IMR-90 (cell line): ENCODE measurements at regions not wholly inside any gene's neighbourhood (a gene's known extent, or its start where the extent isn't known, plus 50 kb on each side); places are given as distances from the start of the nearest gene placed in this dataset.

ENCODE experiments used
- ATAC-seq: fragments of 200-7000 bp; cut with Tn5 transposase; 2 replicates; pipeline ENCODE4 v1.9.1; 2020; ENCODE audit warnings: low read depth, mild to moderate bottlenecking, moderate library complexity
- BruUV-seq: library from RNA; stranded (reverse); fragments of 400-500 nt; replicated peaks from 2 replicates; lab custom pipeline; 2021; lab: Mats Ljungman, UMichigan
- CTCF ChIA-PET: fragments of 300-600 bp; formaldehyde crosslinking; extraction: SDS; loops from one replicate; lab custom pipeline; 2021; ENCODE audit warnings: antibody characterized with exemption; lab: Yijun Ruan, JAX
- POLR2A ChIA-PET: fragments of 300-600 bp; sonication (Branson Sonifier 250); formaldehyde crosslinking; loops from one replicate; lab custom pipeline; 2022; ENCODE audit warnings: antibody characterized with exemption; ENCODE audit not compliant: unreplicated experiment; lab: Charles Lee
- DNase-seq: peaks from one replicate; pipeline ENCODE4 v3.0.0; 2013
- H2AFZ ChIP-seq: replicated peaks from 2 replicates; pipeline ENCODE3; 2013; ENCODE audit warnings: low read length, mild to moderate bottlenecking; ENCODE audit not compliant: poor library complexity
- H2AK5ac ChIP-seq: 2 replicates; pipeline ENCODE4 v1.6.1; 2013; ENCODE audit warnings: low read depth, low read length, inconsistent platforms
- H2AK9ac ChIP-seq: replicated peaks from 2 replicates; pipeline ENCODE3; 2013; ENCODE audit warnings: mild to moderate bottlenecking, low read depth, low read length, moderate library complexity; ENCODE audit not compliant: poor library complexity
- H2BK120ac ChIP-seq: 2 replicates; pipeline ENCODE4 v1.6.1; 2013; ENCODE audit warnings: low read depth, low read length, inconsistent platforms
- H2BK15ac ChIP-seq: 3 replicates; pipeline ENCODE4 v1.6.1; 2013; ENCODE audit warnings: low read depth, low read length, inconsistent platforms
- H2BK20ac ChIP-seq: 2 replicates; pipeline ENCODE4 v1.6.1; 2013; ENCODE audit warnings: low read depth, mild to moderate bottlenecking, inconsistent platforms, low read length, moderate library complexity
- H2BK5ac ChIP-seq: 2 replicates; pipeline ENCODE4 v1.6.1; 2013; ENCODE audit warnings: mild to moderate bottlenecking, low read depth, low read length, inconsistent platforms; ENCODE audit not compliant: poor library complexity, severe bottlenecking
- H3K14ac ChIP-seq: replicated peaks from 2 replicates; pipeline ENCODE4 v1.6.1; 2013; ENCODE audit warnings: low read depth, low read length, inconsistent platforms
- H3K18ac ChIP-seq: 2 replicates; pipeline ENCODE4 v1.6.1; 2013; ENCODE audit warnings: low read depth, low read length, control low read depth
- H3K23ac ChIP-seq: 2 replicates; pipeline ENCODE4 v1.6.1; 2013; ENCODE audit warnings: low read depth, low read length, inconsistent platforms
- H3K27ac ChIP-seq: 2 replicates; pipeline ENCODE4 v1.5.1; 2013; ENCODE audit warnings: mild to moderate bottlenecking, control low read depth, low read length; ENCODE audit not compliant: insufficient read depth
- H3K27me3 ChIP-seq: 2 replicates; pipeline ENCODE4 v1.6.1; 2013; ENCODE audit warnings: low read length; ENCODE audit not compliant: control insufficient read depth, insufficient read depth
- H3K36me3 ChIP-seq: 2 replicates; pipeline ENCODE4 v1.6.1; 2013; ENCODE audit warnings: low read length, mixed read lengths; ENCODE audit not compliant: control insufficient read depth, insufficient read depth
- H3K4ac ChIP-seq: 2 replicates; pipeline ENCODE4 v1.6.1; 2013; ENCODE audit warnings: low read depth, low read length, inconsistent platforms
- H3K4me1 ChIP-seq: 2 replicates; pipeline ENCODE4 v1.6.1; 2013; ENCODE audit warnings: low read length, mixed read lengths; ENCODE audit not compliant: control insufficient read depth, insufficient read depth
- H3K4me2 ChIP-seq: 2 replicates; pipeline ENCODE4 v1.6.1; 2013; ENCODE audit warnings: low read depth, mild to moderate bottlenecking, control low read depth, low read length, moderate library complexity
- H3K4me3 ChIP-seq: 2 replicates; pipeline ENCODE4 v1.5.1; 2013; ENCODE audit warnings: low read depth, mild to moderate bottlenecking, control low read depth, low read length, moderate library complexity; ENCODE audit not compliant: insufficient read depth
- H3K56ac ChIP-seq: 2 replicates; pipeline ENCODE4 v1.6.1; 2013; ENCODE audit warnings: low read length, inconsistent platforms; ENCODE audit not compliant: insufficient read depth; ENCODE audit errors: extremely low read depth
- H3K79me1 ChIP-seq, 2 experiments: 2 replicates each; pipeline ENCODE4 v1.6.1; 2013; ENCODE audit warnings: low read length in 2 of 2, inconsistent platforms in 1 of 2, low read depth in 1 of 2
- H3K9ac ChIP-seq: 2 replicates; pipeline ENCODE4 v1.6.1; 2013; ENCODE audit warnings: low read depth, low read length, control low read depth
- H3K9me1 ChIP-seq: 2 replicates; pipeline ENCODE4 v1.6.1; 2013; ENCODE audit warnings: low read length, inconsistent platforms; ENCODE audit not compliant: insufficient read depth
- H3K9me3 ChIP-seq: 2 replicates; pipeline ENCODE4 v1.6.1; 2013; ENCODE audit warnings: low read length; ENCODE audit not compliant: control insufficient read depth, insufficient read depth
- H4K20me1 ChIP-seq: 2 replicates; pipeline ENCODE4 v1.6.1; 2013; ENCODE audit warnings: low read length, inconsistent platforms; ENCODE audit not compliant: insufficient read depth
- H4K5ac ChIP-seq: 2 replicates; pipeline ENCODE4 v1.6.1; 2013; ENCODE audit warnings: mild to moderate bottlenecking, low read depth, low read length, control low read depth
- H4K8ac ChIP-seq, 2 experiments: 2 replicates each; pipeline ENCODE4 v1.6.1; 2013; ENCODE audit warnings: low read depth in 2 of 2, low read length in 2 of 2, control low read depth in 1 of 2, inconsistent platforms in 1 of 2
- H4K91ac ChIP-seq: 2 replicates; pipeline ENCODE4 v1.6.1; 2013; ENCODE audit warnings: low read depth, low read length, inconsistent platforms; ENCODE audit not compliant: insufficient read depth
- BHLHE40 ChIP-seq: fragments of 150-350 bp; IDR thresholded peaks from 2 replicates; pipeline ENCODE4 v1.6.1; 2016; ENCODE audit warnings: mild to moderate bottlenecking, low read depth, low read length
- CEBPB ChIP-seq: IDR thresholded peaks from 2 replicates; pipeline ENCODE4 v1.6.1; 2012; ENCODE audit warnings: low read depth, low read length, improper control_type of control experiment
- CHD1 ChIP-seq: IDR thresholded peaks from 2 replicates; pipeline ENCODE4 v1.6.1; 2012; ENCODE audit warnings: low read depth, low read length, improper control_type of control experiment
- CTCF ChIP-seq: conservative IDR thresholded peaks from 2 replicates; pipeline ENCODE4 v1.5.1; 2012; ENCODE audit warnings: mild to moderate bottlenecking, low read depth, low read length, improper control_type of control experiment
- ELK1 ChIP-seq: fragments of 150-350 bp; IDR thresholded peaks from 2 replicates; pipeline ENCODE4 v1.6.1; 2016; ENCODE audit warnings: low read depth, mild to moderate bottlenecking, low read length, moderate library complexity, borderline replicate concordance
- FOS ChIP-seq: fragments of 150-350 bp; IDR thresholded peaks from 2 replicates; pipeline ENCODE4 v1.6.1; 2016; ENCODE audit warnings: low read depth, low read length
- MAZ ChIP-seq: IDR thresholded peaks from 2 replicates; pipeline ENCODE4 v1.6.1; 2012; ENCODE audit warnings: low read depth, mild to moderate bottlenecking, low read length, improper control_type of control experiment, moderate library complexity, borderline replicate concordance
- MXI1 ChIP-seq: IDR thresholded peaks from 2 replicates; pipeline ENCODE4 v1.6.1; 2012; ENCODE audit warnings: low read depth, mild to moderate bottlenecking, low read length, moderate library complexity, borderline replicate concordance
- NFE2L2 ChIP-seq: fragments of 150-350 bp; IDR thresholded peaks from 2 replicates; pipeline ENCODE4 v1.6.1; 2016; ENCODE audit warnings: low read depth, mild to moderate bottlenecking, low read length
- POLR2A ChIP-seq: IDR thresholded peaks from 2 replicates; pipeline ENCODE4 v1.6.1; 2012; ENCODE audit warnings: mild to moderate bottlenecking, low read depth, low read length
- RFX5 ChIP-seq: IDR thresholded peaks from 2 replicates; pipeline ENCODE4 v1.8.0; 2012; ENCODE audit warnings: low read depth, mild to moderate bottlenecking, low read length, moderate library complexity
- SMC3 ChIP-seq: fragments of 150-350 bp; IDR thresholded peaks from 2 replicates; pipeline ENCODE4 v1.6.1; 2016; ENCODE audit warnings: low read depth, mild to moderate bottlenecking, antibody characterized with exemption, low read length, moderate library complexity
- USF2 ChIP-seq: fragments of 150-350 bp; IDR thresholded peaks from 2 replicates; pipeline ENCODE4 v1.6.1; 2017; ENCODE audit warnings: mild to moderate bottlenecking, antibody characterized with exemption, low read length, low read depth
- WGBS, 2 experiments: methylation state at CpG; one replicate each; pipeline versions ENCODE4 v1.1.5 to v1.1.7; 2013; ENCODE audit warnings: missing lambda C conversion rate in 2 of 2; ENCODE audit not compliant: insufficient read length in 1 of 2; ENCODE audit errors: extremely low coverage in 2 of 2; 5-methylcytosine and 5-hydroxymethylcytosine counted together
- dilution Hi-C: fragments of 300-500 bp; cut with HindIII; formaldehyde crosslinking; loops from one replicate; pipeline ENCODE4 v1.14.3; 2018; ENCODE audit warnings: low sequenced_read_pairs; ENCODE audit not compliant: unreplicated experiment
- in situ Hi-C: fragments of 300-500 bp; cut with MboI; formaldehyde crosslinking; loops from 3 replicates; pipeline ENCODE4 v1.14.3; 2019; ENCODE audit warnings: low sequenced_read_pairs, inconsistent platforms, mixed read lengths
- intact Hi-C: fragments of 100-400 bp; cut with micrococcal nuclease; formaldehyde crosslinking; loops from 2 replicates; pipeline ENCODE4 v1.10.0; 2022

GRCh38 chr13:67469623-67470022 is 239.5 kb upstream of the PCDH9 start:
- Histone ChIP-seq H3K4ac (no peak overlapping the region), H3K36me3 (no peaks in the 10 kb centered on the region), H3K14ac (no peak overlapping the region), H3K18ac (no peak overlapping the region), H3K4me1 (no peaks in the 10 kb centered on the region), H2AK9ac (no peak overlapping the region), H3K79me1 (no peaks in the 10 kb centered on the region), H3K27me3 (no peaks in the 10 kb centered on the region; the same call in 1 of the 2 replicates), H3K56ac (no peak overlapping the region), H2BK15ac (no peak overlapping the region), H4K91ac (no peak overlapping the region), H4K20me1 (no peaks in the 10 kb centered on the region), H3K4me2 (no peak overlapping the region), H3K23ac (no peak overlapping the region), H4K5ac (no peak overlapping the region), H3K9me3 (0 out of 2 replicates have a peak, but pooled peaks cover 4% of the 10 kb centered on the region), H2AK5ac (no peak overlapping the region), H3K9me1 (no peaks in the 10 kb centered on the region), H2BK120ac (no peak overlapping the region), H2BK20ac (no peak overlapping the region), H3K9ac (no peak overlapping the region), H2BK5ac (no peak overlapping the region), H3K27ac (no peak overlapping the region), H2AFZ (no peak overlapping the region), H3K4me3 (no peak overlapping the region), H4K8ac (no peak overlapping the region)
- in situ Hi-C loops: no loop called here
- BruUV-seq: no TSS peak
- ATAC-seq (no peak), DNase-seq (no peak)
- CTCF ChIA-PET: no interaction called here
- intact Hi-C loops: no loop called here
- WGBS, 2 experiments: no CpG with 5 or more reads among the region's 3 CpGs
- POLR2A ChIA-PET: no interaction called here
- TF ChIP-seq FOS (no peak), MXI1 (no peak), RFX5 (no peak), SMC3 (no peak), CHD1 (no peak), MAZ (no peak), CTCF (no peak), CEBPB (no peak), USF2 (no peak), POLR2A (no peak), BHLHE40 (no peak), NFE2L2 (no peak), ELK1 (no peak)
- dilution Hi-C loops: no loop called here
